ENCODE measurements at regions not wholly inside any gene's neighbourhood (a gene's known extent, or its start where the extent isn't known, plus 50 kb on each side); places are given as distances from the start of the nearest gene placed in this dataset.

- no peaks in the 10 kb centered on the region for H3K36me3 ChIP-seq (ENCODE audit: control insufficient read depth, low read depth, low read length)
- no peak overlapping the region for H3K4me3 ChIP-seq (ENCODE audit: low read length)
- H3K27ac ChIP-seq (ENCODE audit: low read length) = no peak overlapping the region
- H3K27me3 ChIP-seq (ENCODE audit: control insufficient read depth, insufficient read depth, low read length) = no peaks in the 10 kb centered on the region
- no peaks in the 10 kb centered on the region for H3K9me3 ChIP-seq (ENCODE audit: control insufficient read depth, low read depth, low read length)
- no peaks in the 10 kb centered on the region for H3K4me1 ChIP-seq (ENCODE audit: control insufficient read depth, low read depth, low read length)
- no peak overlapping the region for H3K9ac ChIP-seq (ENCODE audit: low read length)
These were observed 107.6 kb upstream of the SYT1 start for GRCh38 chr12:78756936-78757335.

- Histone ChIP-seq H3K27ac (ENCODE audit: low read length) (no peak overlapping the region), H3K9me3 (ENCODE audit: control insufficient read depth, low read depth, low read length) (no peaks in the 10 kb centered on the region)
These were observed 105.2 kb upstream of the SYT1 start for GRCh38 chr12:78759367-78759766.

GRCh38 chr12:78760906-78761305, 103.7 kb upstream of the SYT1 start:
- Histone ChIP-seq H3K36me3 (ENCODE audit: control insufficient read depth, low read depth, low read length) (no peaks in the 10 kb centered on the region), H3K4me1 (ENCODE audit: control insufficient read depth, low read depth, low read length) (no peaks in the 10 kb centered on the region), H3K4me3 (ENCODE audit: low read length) (no peak overlapping the region), H3K27ac (ENCODE audit: low read length) (no peak overlapping the region), H3K9ac (ENCODE audit: low read length) (no peak overlapping the region), H3K27me3 (ENCODE audit: control insufficient read depth, insufficient read depth, low read length) (no peaks in the 10 kb centered on the region), H3K9me3 (ENCODE audit: control insufficient read depth, low read depth, low read length) (no peaks in the 10 kb centered on the region)

More at GRCh38 chr12:78759367-78759766, 105.2 kb upstream of the SYT1 start:
- H3K9ac ChIP-seq (ENCODE audit: low read length) = no peak overlapping the region
- H3K4me3 ChIP-seq (ENCODE audit: low read length) = no peak overlapping the region
- no peaks in the 10 kb centered on the region for H3K27me3 ChIP-seq (ENCODE audit: control insufficient read depth, insufficient read depth, low read length)
- no peaks in the 10 kb centered on the region for H3K36me3 ChIP-seq (ENCODE audit: control insufficient read depth, low read depth, low read length)
- no peaks in the 10 kb centered on the region for H3K4me1 ChIP-seq (ENCODE audit: control insufficient read depth, low read depth, low read length)

GRCh38 chr12:78764913-78765312, 99.7 kb upstream of the SYT1 start:
- Histone ChIP-seq H3K4me1 (ENCODE audit: control insufficient read depth, low read depth, low read length) (no peaks in the 10 kb centered on the region), H3K9me3 (ENCODE audit: control insufficient read depth, low read depth, low read length) (no peaks in the 10 kb centered on the region), H3K4me3 (ENCODE audit: low read length) (no peak overlapping the region), H3K27ac (ENCODE audit: low read length) (no peak overlapping the region), H3K36me3 (ENCODE audit: control insufficient read depth, low read depth, low read length) (no peaks in the 10 kb centered on the region), H3K27me3 (ENCODE audit: control insufficient read depth, insufficient read depth, low read length) (no peaks in the 10 kb centered on the region), H3K9ac (ENCODE audit: low read length) (no peak overlapping the region)

GRCh38 chr12:78767264-78767981, 97.2 kb upstream of the SYT1 start:
- Histone ChIP-seq H3K4me3 (ENCODE audit: low read length) (no peak overlapping the region), H3K27me3 (ENCODE audit: control insufficient read depth, insufficient read depth, low read length) (no peaks in the 10 kb centered on the region), H3K27ac (ENCODE audit: low read length) (no peak overlapping the region), H3K9me3 (ENCODE audit: control insufficient read depth, low read depth, low read length) (no peaks in the 10 kb centered on the region), H3K4me1 (ENCODE audit: control insufficient read depth, low read depth, low read length) (no peaks in the 10 kb centered on the region), H3K36me3 (ENCODE audit: control insufficient read depth, low read depth, low read length) (no peaks in the 10 kb centered on the region), H3K9ac (ENCODE audit: low read length) (no peak overlapping the region)

- no peak overlapping the region for H3K4me3 ChIP-seq (ENCODE audit: low read length)
- H3K9ac ChIP-seq (ENCODE audit: low read length) = no peak overlapping the region
- no peaks in the 10 kb centered on the region for H3K9me3 ChIP-seq (ENCODE audit: control insufficient read depth, low read depth, low read length)
- H3K36me3 ChIP-seq (ENCODE audit: control insufficient read depth, low read depth, low read length) = no peaks in the 10 kb centered on the region
- no peak overlapping the region for H3K27ac ChIP-seq (ENCODE audit: low read length)
- H3K27me3 ChIP-seq (ENCODE audit: control insufficient read depth, insufficient read depth, low read length) = no peaks in the 10 kb centered on the region
- no peaks in the 10 kb centered on the region for H3K4me1 ChIP-seq (ENCODE audit: control insufficient read depth, low read depth, low read length)
These were observed 86.2 kb upstream of the SYT1 start for GRCh38 chr12:78778339-78778738.

- no peak overlapping the region for H3K9ac ChIP-seq (ENCODE audit: low read length)
- no peak overlapping the region for H3K27ac ChIP-seq (ENCODE audit: low read length)
- no peaks in the 10 kb centered on the region for H3K36me3 ChIP-seq (ENCODE audit: control insufficient read depth, low read depth, low read length)
- H3K27me3 ChIP-seq (ENCODE audit: control insufficient read depth, insufficient read depth, low read length) = no peaks in the 10 kb centered on the region
- peaks cover 7% of the 10 kb centered on the region for H3K4me1 ChIP-seq (ENCODE audit: control insufficient read depth, low read depth, low read length)
- no peaks in the 10 kb centered on the region for H3K9me3 ChIP-seq (ENCODE audit: control insufficient read depth, low read depth, low read length)
- H3K4me3 ChIP-seq (ENCODE audit: low read length) = no peak overlapping the region
These were observed 77.0 kb upstream of the SYT1 start for GRCh38 chr12:78787576-78787975.

- Histone ChIP-seq H3K4me3 (ENCODE audit: low read length) (no peak overlapping the region), H3K4me1 (ENCODE audit: control insufficient read depth, low read depth, low read length) (peaks cover 11% of the 10 kb centered on the region), H3K9ac (ENCODE audit: low read length) (no peak overlapping the region), H3K9me3 (ENCODE audit: control insufficient read depth, low read depth, low read length) (no peaks in the 10 kb centered on the region), H3K27me3 (ENCODE audit: control insufficient read depth, insufficient read depth, low read length) (no peaks in the 10 kb centered on the region), H3K27ac (ENCODE audit: low read length) (no peak overlapping the region), H3K36me3 (ENCODE audit: control insufficient read depth, low read depth, low read length) (no peaks in the 10 kb centered on the region)
These were observed 74.4 kb upstream of the SYT1 start for GRCh38 chr12:78790148-78790547.

- Histone ChIP-seq H3K9me3 (ENCODE audit: control insufficient read depth, low read depth, low read length) (no peaks in the 10 kb centered on the region), H3K9ac (ENCODE audit: low read length) (no peak overlapping the region), H3K4me3 (ENCODE audit: low read length) (no peak overlapping the region), H3K36me3 (ENCODE audit: control insufficient read depth, low read depth, low read length) (no peaks in the 10 kb centered on the region), H3K27ac (ENCODE audit: low read length) (no peak overlapping the region), H3K4me1 (ENCODE audit: control insufficient read depth, low read depth, low read length) (peaks cover 7% of the 10 kb centered on the region), H3K27me3 (ENCODE audit: control insufficient read depth, insufficient read depth, low read length) (no peaks in the 10 kb centered on the region)
These were observed 72.4 kb upstream of the SYT1 start for GRCh38 chr12:78792052-78792698.

GRCh38 chr12:78793491-78793890, 71.1 kb upstream of the SYT1 start:
- Histone ChIP-seq H3K27me3 (ENCODE audit: control insufficient read depth, insufficient read depth, low read length) (no peaks in the 10 kb centered on the region), H3K9me3 (ENCODE audit: control insufficient read depth, low read depth, low read length) (no peaks in the 10 kb centered on the region), H3K9ac (ENCODE audit: low read length) (no peak overlapping the region), H3K4me3 (ENCODE audit: low read length) (no peak overlapping the region), H3K27ac (ENCODE audit: low read length) (no peak overlapping the region), H3K36me3 (ENCODE audit: control insufficient read depth, low read depth, low read length) (no peaks in the 10 kb centered on the region), H3K4me1 (ENCODE audit: control insufficient read depth, low read depth, low read length) (peaks cover 6% of the 10 kb centered on the region)

- Histone ChIP-seq H3K9ac (ENCODE audit: low read length) (no peak overlapping the region), H3K27me3 (ENCODE audit: control insufficient read depth, insufficient read depth, low read length) (no peaks in the 10 kb centered on the region), H3K27ac (ENCODE audit: low read length) (no peak overlapping the region), H3K4me1 (ENCODE audit: control insufficient read depth, low read depth, low read length) (peaks cover 6% of the 10 kb centered on the region), H3K4me3 (ENCODE audit: low read length) (no peak overlapping the region), H3K36me3 (ENCODE audit: control insufficient read depth, low read depth, low read length) (no peaks in the 10 kb centered on the region), H3K9me3 (ENCODE audit: control insufficient read depth, low read depth, low read length) (no peaks in the 10 kb centered on the region)
These were observed 70.6 kb upstream of the SYT1 start for GRCh38 chr12:78793982-78794381.

GRCh38 chr12:78795934-78796445, 68.6 kb upstream of the SYT1 start:
- Histone ChIP-seq H3K9ac (ENCODE audit: low read length) (no peak overlapping the region), H3K27ac (ENCODE audit: low read length) (no peak overlapping the region), H3K27me3 (ENCODE audit: control insufficient read depth, insufficient read depth, low read length) (no peaks in the 10 kb centered on the region), H3K36me3 (ENCODE audit: control insufficient read depth, low read depth, low read length) (no peaks in the 10 kb centered on the region), H3K9me3 (ENCODE audit: control insufficient read depth, low read depth, low read length) (no peaks in the 10 kb centered on the region), H3K4me3 (ENCODE audit: low read length) (no peak overlapping the region), H3K4me1 (ENCODE audit: control insufficient read depth, low read depth, low read length) (peaks cover 6% of the 10 kb centered on the region)
